Heart left ventricle (tissue), 16 donors: ENCODE measurements at regions not wholly inside any gene's neighbourhood (a gene's known extent, or its start where the extent isn't known, plus 50 kb on each side); places are given as distances from the start of the nearest gene placed in this dataset.

Experiments used
- ATAC-seq, 4 donors: fragments of 200-7000 bp; cut with Tn5 transposase; one replicate each; pipeline ENCODE4 v1.9.1; 2020 to 2022; ENCODE audit warnings: moderate library complexity in 4 of 4, mild to moderate bottlenecking in 3 of 4, moderate number of reproducible peaks in 1 of 4
- DNase-seq, 5 donors: peaks; one replicate each; pipeline ENCODE4 v3.0.0-alpha.2; 2020
- H3K27ac ChIP-seq, 12 donors: fragments of 200-600 bp; sonication (generic) in 4 of 12; one replicate each; pipeline versions ENCODE4 v1.5.0 to v1.8.0; 2016 to 2022; ENCODE audit warnings: mild to moderate bottlenecking in 2 of 12
- H3K27me3 ChIP-seq, 9 donors: fragments of 200-600 bp; sonication (generic) in 2 of 9; one replicate each; pipeline versions ENCODE4 v1.5.1 to v1.8.0; 2016 to 2022; ENCODE audit warnings: mild to moderate bottlenecking in 3 of 9
- H3K36me3 ChIP-seq, 9 donors: fragments of 200-600 bp; sonication (generic) in 2 of 9; one replicate each; pipeline versions ENCODE4 v1.5.0 to v1.8.0; 2018 to 2022; ENCODE audit warnings: mild to moderate bottlenecking in 2 of 9
- H3K4me1 ChIP-seq, 12 donors: fragments of 200-600 bp; sonication (generic) in 4 of 12; one replicate each; pipeline versions ENCODE4 v1.5.0 to v1.8.0; 2016 to 2022; ENCODE audit warnings: mild to moderate bottlenecking in 3 of 12
- H3K4me3 ChIP-seq, 12 donors: fragments of 200-600 bp; sonication (generic) in 4 of 12; one replicate each; pipeline versions ENCODE4 v1.5.0 to v1.8.0; 2017 to 2022; ENCODE audit warnings: mild to moderate bottlenecking in 9 of 12, moderate library complexity in 4 of 12
- H3K9me3 ChIP-seq, 12 donors: fragments of 200-600 bp; sonication (generic) in 4 of 12; one replicate each; pipeline versions ENCODE4 v1.5.0 to v1.8.0; 2016 to 2022; ENCODE audit warnings: mild to moderate bottlenecking in 1 of 12
- POLR2A ChIP-seq, 2 donors: fragments of 450-650 bp; IDR thresholded peaks; one replicate each; pipeline ENCODE4 v1.6.1; 2017; ENCODE audit warnings: antibody characterized with exemption in 2 of 2, mild to moderate bottlenecking in 2 of 2, moderate library complexity in 2 of 2
- WGBS, 4 donors: extraction: QIAGEN DNeasy Blood & Tissue Kit in 2 of 4; methylation state at CpG; one replicate each; pipeline versions ENCODE4 v1.1.5 to v1.1.7; 2013 to 2018; 5-methylcytosine and 5-hydroxymethylcytosine counted together
- intact Hi-C, 10 donors: fragments of 100-400 bp; cut with DNase I; formaldehyde crosslinking; loops; one replicate each; pipeline versions ENCODE4 v1.11.1 to v1.14.2; 2022
- TF ChIP-seq, protein P1 (sequence below), 12 donors: fragments of 200-600 bp; sonication (generic) in 4 of 12; IDR thresholded peaks; one replicate each; pipeline versions ENCODE4 v1.5.0 to v1.8.0; 2018 to 2022; ENCODE audit warnings: antibody characterized with exemption in 12 of 12, mild to moderate bottlenecking in 5 of 12
- donor health status: ischemic (EF 13 %, LVEDD 7.1; RV severe dilation, severe dysfunction).
- donor health status: healthy with polysubstance abuse.
- donor health status: DM: no; HTN: yes; CAD: no.
- donor health status: DM: no; HTN: no; CAD: no.
- donor health status: ischemic (EF 25% LVEDD 6.9; RV normal size, moderate dysfunction).
- donor health status: ischemic (EF 25% LVEDD 5.7; RV mildly dilated, moderate dysfunction).
- donor health status: healthy.
- donor health status: DM: yes; HTN: yes; CAD: no.
- donor health status: ischemic (EF 35%, LVEDD 5.7; RV mildly dilated, moderate dysfunction).
- donor health status: nonischemic (EF 11% LVEDD 7.7; RV severe dilation, severe dysfunction).
- donor health status: DM: yes; HTN: yes; CAD: no.
- donor health status: PGD.
- donor health status: ischemic (EF 29% LVEDD 5.4; RV normal size, mild dysfunction).
- donor health status: nonischemic (EF 23%, LVEDD 6.1; RV moderate dilation, normal function).

GRCh38 chr1:239785576-239785975 is 306.1 kb upstream of the FMN2 start:
- H3K9me3 ChIP-seq, result peaks cover 0 to 7% (median 0%) of the 10 kb centered on the region in 12 donors
- 79 to 91% (median 87%) methylated on average over 1 of the region's 1 CpG for WGBS, 4 donors
- no peak overlapping the region for H3K4me3 ChIP-seq
- TF ChIP-seq, protein P1, sequence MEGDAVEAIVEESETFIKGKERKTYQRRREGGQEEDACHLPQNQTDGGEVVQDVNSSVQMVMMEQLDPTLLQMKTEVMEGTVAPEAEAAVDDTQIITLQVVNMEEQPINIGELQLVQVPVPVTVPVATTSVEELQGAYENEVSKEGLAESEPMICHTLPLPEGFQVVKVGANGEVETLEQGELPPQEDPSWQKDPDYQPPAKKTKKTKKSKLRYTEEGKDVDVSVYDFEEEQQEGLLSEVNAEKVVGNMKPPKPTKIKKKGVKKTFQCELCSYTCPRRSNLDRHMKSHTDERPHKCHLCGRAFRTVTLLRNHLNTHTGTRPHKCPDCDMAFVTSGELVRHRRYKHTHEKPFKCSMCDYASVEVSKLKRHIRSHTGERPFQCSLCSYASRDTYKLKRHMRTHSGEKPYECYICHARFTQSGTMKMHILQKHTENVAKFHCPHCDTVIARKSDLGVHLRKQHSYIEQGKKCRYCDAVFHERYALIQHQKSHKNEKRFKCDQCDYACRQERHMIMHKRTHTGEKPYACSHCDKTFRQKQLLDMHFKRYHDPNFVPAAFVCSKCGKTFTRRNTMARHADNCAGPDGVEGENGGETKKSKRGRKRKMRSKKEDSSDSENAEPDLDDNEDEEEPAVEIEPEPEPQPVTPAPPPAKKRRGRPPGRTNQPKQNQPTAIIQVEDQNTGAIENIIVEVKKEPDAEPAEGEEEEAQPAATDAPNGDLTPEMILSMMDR (IDR thresholded peaks at IDR 0.05), result no peak
- H3K27me3 ChIP-seq, result peaks cover 0 to 3% (median 0%) of the 10 kb centered on the region in 9 donors
- H3K27ac ChIP-seq, result no peak overlapping the region
- ATAC-seq (no peak), DNase-seq (no peak)
- no peaks in the 10 kb centered on the region for H3K4me1 ChIP-seq
- intact Hi-C loops, result no loop called here
- no peaks in the 10 kb centered on the region for H3K36me3 ChIP-seq

DNA sequence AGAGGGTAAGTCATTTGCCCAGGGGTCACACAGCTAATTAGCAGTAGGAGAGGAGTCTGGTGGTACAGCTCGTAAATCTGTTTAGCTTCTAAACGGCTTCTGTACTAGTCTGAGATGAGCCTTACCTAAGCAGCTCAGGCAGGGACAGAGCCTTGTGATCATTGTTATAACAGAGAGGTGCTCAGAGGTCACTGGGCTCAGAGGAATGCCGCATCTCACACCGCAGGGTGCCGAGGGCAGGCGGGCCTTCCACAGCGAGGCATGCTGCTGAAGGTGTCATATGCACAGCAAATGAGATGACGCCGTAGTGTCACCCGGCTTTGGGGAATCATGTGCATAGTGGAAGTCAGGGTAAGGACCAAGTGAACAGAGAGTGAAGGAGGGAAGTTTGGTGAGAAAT is 305.2 kb upstream of the FMN2 start:
- ATAC-seq, result no peak

DNA sequence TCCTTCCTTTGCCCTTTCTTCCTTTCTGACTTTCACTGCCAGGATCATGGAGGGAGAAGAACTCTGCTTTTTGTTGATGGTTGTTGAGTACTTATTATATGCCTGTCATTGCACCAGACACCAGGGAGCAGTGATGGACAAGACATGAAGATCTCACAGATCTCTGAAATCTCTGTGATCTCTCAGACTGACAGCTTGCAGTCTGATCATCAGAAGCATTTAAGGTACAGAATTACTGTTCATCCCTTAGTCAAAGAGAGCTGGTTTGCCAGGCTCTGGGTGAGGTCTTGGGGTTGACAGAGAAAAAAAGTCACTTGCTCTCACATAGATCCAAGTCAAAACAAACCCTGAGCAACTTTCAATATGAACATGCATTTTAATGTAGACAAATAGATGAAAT is 299.5 kb upstream of the FMN2 start:
- intact Hi-C loops, result no loop called here
- H3K4me3 ChIP-seq, result no peak overlapping the region
- no peaks in the 10 kb centered on the region for H3K4me1 ChIP-seq
- no peaks in the 10 kb centered on the region for H3K36me3 ChIP-seq
- no peak for DNase-seq
- H3K9me3 ChIP-seq, result no peaks in the 10 kb centered on the region
- H3K27me3 ChIP-seq, result peaks cover 0 to 3% (median 0%) of the 10 kb centered on the region in 9 donors
- no peak for TF ChIP-seq POLR2A (IDR thresholded peaks at IDR 0.05)
- TF ChIP-seq, protein P1 (IDR thresholded peaks at IDR 0.05), result no peak
- ATAC-seq, result no peak
- H3K27ac ChIP-seq, result no peak overlapping the region

More for the DNA sequence above, 305.2 kb upstream of the FMN2 start:
- TF ChIP-seq, protein P1 (IDR thresholded peaks at IDR 0.05), result no peak
- no peak for TF ChIP-seq POLR2A (IDR thresholded peaks at IDR 0.05)
- 67 to 85% (median 76%) methylated on average over 10 of the region's 10 CpGs for WGBS, 4 donors
- DNase-seq, result no peak
- Histone ChIP-seq H3K27me3 (peaks cover 0 to 3% (median 0%) of the 10 kb centered on the region in 9 donors), H3K9me3 (peaks cover 0 to 1% (median 0%) of the 10 kb centered on the region in 12 donors), H3K27ac (no peak overlapping the region), H3K36me3 (no peaks in the 10 kb centered on the region), H3K4me3 (no peak overlapping the region), H3K4me1 (no peaks in the 10 kb centered on the region)
- intact Hi-C loops, result no loop called here

DNA sequence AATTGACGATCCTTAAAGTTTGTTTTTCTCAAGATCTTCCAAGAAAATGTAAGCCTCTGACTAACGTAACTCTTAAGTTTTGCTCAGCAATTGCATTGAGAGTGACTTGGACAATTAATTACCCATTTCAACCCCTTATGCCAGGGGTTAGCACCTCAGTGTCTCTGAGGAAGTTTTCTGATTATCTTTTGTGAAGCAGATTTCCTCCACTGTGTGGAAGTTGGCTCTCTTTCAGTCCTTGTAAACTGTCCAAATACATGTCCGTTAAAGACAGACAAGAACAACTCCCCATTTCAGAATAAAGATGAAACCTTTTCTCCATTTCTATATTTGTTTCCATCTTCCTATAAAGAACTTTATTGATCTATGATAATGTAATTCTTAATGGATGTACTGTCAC is 296.4 kb upstream of the FMN2 start:
- H3K4me1 ChIP-seq, result no peaks in the 10 kb centered on the region
- no peak overlapping the region for H3K4me3 ChIP-seq
- H3K27ac ChIP-seq, result no peak overlapping the region
- peak in 1 of 4 donors; percentile 55 for ATAC-seq
- H3K36me3 ChIP-seq, result no peaks in the 10 kb centered on the region
- DNase-seq, result no peak
- intact Hi-C loops, result no loop called here
- H3K27me3 ChIP-seq, result no peaks in the 10 kb centered on the region
- TF ChIP-seq, protein P1 (IDR thresholded peaks at IDR 0.05), result no peak
- no peak for TF ChIP-seq POLR2A (IDR thresholded peaks at IDR 0.05)
- 36 to 50% (median 46%) methylated on average over 3 of the region's 3 CpGs for WGBS, 4 donors
- H3K9me3 ChIP-seq, result no peaks in the 10 kb centered on the region
